ENCODE measurements at regions not wholly inside any gene's neighbourhood (a gene's known extent, or its start where the extent isn't known, plus 50 kb on each side); places are given as distances from the start of the nearest gene placed in this dataset.
A peak's percentile ranks its signal among the peaks of the same experiment; 100 is the strongest.
"Not testable (repeated sequence)": the region's sequence is repeated elsewhere in the genome, so short reads cannot be mapped to it uniquely, and the experiment has no call there.

DNA sequence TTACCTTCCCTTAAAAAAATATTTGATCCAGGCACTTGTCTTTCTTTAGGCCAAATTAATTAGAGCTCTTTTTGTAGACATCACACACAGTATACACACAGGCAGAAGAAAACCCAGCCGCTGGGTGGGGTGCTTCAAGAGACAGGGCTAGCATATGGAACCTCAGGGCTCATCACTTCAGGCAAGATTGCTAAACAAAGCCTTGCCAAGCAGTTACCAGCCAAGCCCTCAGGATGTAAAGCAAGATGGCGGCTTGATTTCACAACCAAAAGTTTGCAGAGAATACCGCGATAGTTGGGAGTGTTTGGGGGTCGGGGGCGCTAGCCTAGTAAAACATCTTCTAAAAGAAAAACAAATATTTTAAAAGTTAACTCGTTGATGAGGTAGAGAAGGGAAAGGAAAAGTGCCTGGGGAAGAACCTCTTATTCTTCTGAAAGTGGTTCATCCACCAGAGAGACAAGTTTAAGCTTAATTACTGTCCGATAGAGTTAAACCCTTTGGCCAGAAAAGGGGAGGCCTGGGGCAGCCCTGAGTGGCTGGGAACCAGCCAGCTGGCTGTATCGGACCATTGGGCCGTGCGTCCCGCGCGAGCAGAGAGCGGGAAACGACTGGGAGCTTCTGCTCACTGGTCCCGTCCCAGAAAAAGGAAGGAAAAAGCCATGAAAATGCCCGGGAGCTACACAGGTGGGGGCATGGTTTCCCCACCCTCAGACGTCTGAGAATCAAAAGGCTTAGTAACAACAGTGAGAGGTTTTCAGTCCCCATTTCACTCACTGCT is 254.9 kb upstream of the PCDH20 start:
- no peak for ATAC-seq

- ATAC-seq = peak; percentile 33
These were observed 249.4 kb upstream of the PCDH20 start for GRCh38 chr13:61664801-61665705.

- no peak for ATAC-seq
These were observed 238.8 kb upstream of the PCDH20 start for GRCh38 chr13:61654481-61654880.

GRCh38 chr13:61648547-61648946 is 232.9 kb upstream of the PCDH20 start:
- no peak for ATAC-seq

DNA sequence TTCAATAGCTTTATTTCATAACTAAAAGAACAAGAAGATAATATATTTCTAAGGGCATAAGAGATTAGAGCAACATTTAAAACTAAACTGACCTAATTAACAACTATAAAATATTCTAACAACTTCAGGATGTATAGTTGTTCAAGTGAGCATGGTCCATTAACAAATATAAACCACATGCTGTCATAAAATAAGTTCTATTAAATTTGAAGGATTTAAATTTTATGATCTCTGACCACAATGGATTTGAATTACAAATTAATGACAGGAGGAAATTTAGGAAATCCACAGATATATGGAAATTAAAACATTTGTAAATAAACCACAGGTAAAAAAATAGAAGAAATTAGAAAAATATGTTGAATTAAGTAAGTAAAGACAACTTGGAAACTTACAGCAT is 196.5 kb upstream of the PCDH20 start:
- ATAC-seq = no peak

- ATAC-seq = no peak
These were observed 192.5 kb upstream of the PCDH20 start for GRCh38 chr13:61608138-61608537.

DNA sequence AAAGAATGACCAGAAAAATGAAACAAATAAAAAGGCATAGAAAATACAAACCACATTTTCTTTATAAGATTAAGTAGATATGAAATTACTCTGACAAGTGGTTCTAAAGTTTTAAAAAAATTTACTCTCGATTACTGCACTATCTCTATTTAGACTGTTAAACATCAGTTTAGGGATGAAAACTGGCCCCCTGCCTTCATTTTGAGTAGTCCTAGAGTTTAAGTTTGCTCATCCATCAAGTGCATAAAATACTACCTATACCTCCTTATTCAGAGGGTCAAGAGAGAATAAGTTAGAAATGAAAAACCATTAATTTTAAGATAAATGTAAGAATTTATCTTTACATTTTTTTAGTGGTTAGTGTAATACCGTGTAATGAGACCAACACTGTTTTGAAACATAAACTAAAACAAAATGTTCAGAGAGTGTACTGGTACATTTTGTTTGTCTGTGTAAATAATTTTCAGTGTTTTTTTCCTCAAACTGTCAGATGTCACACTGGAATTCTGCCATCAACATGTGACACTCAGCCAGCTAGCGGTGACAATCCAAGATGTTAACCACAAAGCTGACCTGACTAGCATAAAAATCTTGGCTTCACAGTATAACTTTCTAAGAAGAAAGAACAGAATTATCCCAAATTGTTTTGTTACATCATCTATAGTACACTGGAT is 184.8 kb upstream of the PCDH20 start:
- no peak for ATAC-seq

- no peak for ATAC-seq
These were observed 176.8 kb upstream of the PCDH20 start for GRCh38 chr13:61592489-61592888.

- ATAC-seq = no peak
These were observed 160.3 kb upstream of the PCDH20 start for GRCh38 chr13:61575973-61576372.

DNA sequence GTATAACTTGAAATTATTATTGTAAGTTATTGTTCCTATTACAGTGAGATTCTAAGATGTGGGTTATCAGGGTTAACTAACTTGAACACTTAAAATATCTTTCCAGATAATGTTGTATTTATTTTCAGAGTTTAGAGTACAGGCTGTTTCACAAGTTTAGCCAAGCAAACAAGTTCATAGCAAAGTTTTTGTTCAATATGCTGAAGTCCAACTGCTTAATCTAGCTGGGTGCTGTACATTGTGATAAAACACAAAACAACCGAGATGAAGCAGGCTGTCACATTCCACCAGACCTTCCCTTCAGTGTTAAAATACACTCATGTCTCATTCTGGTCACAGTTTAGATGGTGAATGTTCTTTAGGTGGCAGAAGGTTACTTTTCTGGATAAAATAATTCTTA is 148.0 kb upstream of the PCDH20 start:
- no peak for ATAC-seq

- ATAC-seq = no peak
These were observed 131.3 kb upstream of the PCDH20 start for GRCh38 chr13:61546911-61547310.

DNA sequence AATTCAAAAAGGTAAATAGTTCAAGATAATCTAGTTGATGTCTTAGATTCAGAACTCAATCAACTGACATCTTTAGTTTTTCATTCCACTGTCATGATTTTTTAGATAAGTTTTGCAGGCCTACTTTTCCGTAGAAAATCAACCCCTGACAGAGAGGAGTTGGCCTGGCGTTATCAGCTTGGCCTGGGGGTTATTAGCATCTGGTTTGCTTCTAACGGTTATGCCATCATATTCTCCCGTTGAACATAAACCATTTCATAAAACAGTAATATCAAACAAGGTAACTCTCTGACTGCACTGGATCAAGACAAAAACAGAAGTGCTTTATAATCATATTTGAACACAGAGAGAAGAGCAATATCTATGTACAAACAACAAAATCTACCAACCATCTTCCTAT is 130.8 kb upstream of the PCDH20 start:
- no peak for ATAC-seq

DNA sequence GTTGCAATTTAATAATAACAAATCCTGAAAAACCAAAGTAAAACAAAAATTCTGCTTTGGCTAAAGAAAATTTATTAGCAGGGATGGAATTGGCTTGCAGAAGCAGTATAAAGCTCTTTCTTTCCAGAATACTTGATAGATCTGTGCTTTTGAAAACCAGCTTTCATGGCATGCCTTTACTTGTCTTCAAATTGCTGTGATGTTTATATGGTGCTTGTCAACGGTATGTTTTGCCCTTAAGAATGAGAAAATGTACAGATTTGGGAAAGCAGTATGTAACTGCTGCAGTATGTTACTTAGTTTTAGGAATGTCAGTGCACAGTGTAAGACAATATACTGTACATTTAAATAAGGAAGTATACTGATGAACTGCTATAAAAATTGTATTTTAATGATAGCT is 120.8 kb upstream of the PCDH20 start:
- ATAC-seq = no peak

GRCh38 chr13:61531383-61532065 is 115.9 kb upstream of the PCDH20 start:
- ATAC-seq = peak; percentile 33

DNA sequence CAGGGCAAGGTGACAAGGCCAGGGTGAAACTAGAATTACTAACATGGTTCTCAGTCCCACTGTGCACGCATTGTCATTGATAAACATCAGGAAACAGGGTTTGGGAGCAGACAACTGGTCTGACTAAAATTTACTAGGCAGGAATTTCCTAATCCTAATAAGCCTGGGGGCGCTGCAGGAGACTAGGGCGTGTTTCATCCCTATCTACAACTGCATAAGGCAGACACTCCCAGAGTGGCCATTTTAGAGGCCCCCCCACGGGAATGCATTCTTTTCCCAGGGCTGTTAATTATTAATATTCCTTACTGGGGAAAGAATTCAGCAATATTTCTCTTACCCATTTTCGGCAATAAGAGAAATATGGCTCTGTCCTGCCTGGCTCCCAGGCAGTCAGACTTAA is 103.6 kb upstream of the PCDH20 start:
- not testable (repeated sequence) for ATAC-seq

- no peak for ATAC-seq
These were observed 93.3 kb upstream of the PCDH20 start for GRCh38 chr13:61508936-61509335.

- no peak for ATAC-seq
These were observed 84.5 kb upstream of the PCDH20 start for GRCh38 chr13:61500176-61500575.

DNA sequence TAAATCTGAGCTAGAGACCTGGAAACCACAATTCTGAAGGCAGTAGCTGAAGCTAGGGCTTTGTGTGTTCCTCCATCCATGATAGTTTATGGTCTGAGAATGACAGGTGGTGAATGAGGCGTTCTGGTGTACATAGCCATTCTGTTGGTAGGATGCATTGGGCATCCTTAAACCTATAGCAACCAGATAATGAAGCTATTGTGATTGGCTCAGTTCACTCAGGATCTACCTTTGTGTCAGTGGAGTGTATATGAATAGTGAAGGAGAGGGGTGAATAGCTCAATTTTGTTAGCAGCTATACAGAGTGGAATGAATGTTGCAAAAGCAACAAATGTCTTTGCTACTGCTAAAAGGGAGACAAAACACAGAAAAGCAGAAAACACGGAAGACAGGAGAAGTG is 80.0 kb upstream of the PCDH20 start:
- no peak for ATAC-seq

DNA sequence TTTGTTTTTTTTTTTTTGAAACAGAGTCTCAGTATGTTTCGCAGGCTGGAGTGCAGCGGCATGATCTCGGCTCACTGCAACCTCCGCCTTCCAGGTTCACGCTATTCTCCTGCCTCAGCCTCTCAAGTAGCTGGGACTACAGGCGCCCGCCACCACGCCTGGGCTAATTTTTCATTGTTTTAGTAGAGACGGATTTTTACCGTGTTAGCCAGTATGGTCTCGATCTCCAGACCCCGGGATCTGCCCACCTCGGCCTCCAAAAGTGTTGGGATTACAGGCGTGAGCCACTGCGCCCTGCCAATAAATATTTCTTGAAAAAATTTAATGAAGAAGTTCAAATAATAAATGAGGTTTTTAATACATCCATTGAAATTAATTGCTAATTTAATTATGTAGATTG is 77.9 kb upstream of the PCDH20 start:
- not testable (repeated sequence) for ATAC-seq

- no peak for ATAC-seq
These were observed 70.8 kb upstream of the PCDH20 start for GRCh38 chr13:61486496-61486895.

DNA sequence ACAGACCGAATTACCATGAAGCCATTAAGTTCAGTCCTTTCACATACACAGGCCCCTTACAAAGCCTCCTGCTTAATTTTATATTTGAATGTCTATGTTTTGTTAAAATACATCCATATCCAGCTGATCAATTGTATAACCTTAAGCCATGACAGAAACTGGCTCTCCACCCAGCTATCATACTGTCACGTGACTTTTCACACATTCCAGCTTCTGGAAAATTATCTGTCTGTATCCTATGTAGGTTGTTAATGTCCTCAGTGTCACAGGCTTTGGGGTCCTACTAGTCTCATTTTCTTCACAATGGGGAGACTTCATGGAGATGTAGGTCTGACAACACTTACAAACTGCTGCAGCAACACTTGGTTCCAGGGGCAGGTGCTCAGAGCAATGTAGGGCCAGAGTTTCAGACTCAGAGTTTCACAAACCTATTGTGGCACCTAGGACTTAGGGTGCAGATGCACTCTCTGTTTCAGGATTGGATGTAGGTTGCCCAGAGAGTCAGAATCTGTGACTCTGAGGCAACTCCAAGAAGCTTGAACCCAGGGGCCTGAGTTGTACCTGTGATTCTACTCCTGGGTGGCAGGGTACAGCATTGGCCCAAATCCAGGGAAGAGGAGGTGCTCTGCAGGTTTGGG is 69.6 kb upstream of the PCDH20 start:
- no peak for ATAC-seq

DNA sequence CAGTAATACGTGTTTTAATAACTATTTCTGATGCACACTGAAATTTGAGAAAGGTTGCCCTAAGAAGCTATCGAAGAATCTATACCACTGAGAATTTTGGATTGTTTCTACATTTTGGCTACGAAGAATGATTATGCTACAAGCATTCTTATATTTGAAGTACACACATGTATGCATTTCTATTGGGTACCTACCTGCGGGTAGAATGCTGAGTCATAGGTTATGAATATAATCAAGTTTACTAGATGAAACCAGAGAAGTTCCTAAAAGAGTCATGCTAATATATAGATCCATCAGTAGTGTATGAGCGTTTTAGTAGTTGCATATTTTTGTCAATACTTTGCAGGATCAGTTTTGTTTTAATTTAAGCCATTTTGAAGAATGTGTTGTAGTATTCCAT is 62.0 kb upstream of the PCDH20 start:
- ATAC-seq = no peak
